HepG2 (cell line): ENCODE measurements at regions not wholly inside any gene's neighbourhood (a gene's known extent, or its start where the extent isn't known, plus 50 kb on each side); places are given as distances from the start of the nearest gene placed in this dataset.

ENCODE experiments used
- AKAP8 ChIP-seq: sonication (generic); formaldehyde crosslinking; IDR thresholded peaks from 2 replicates; pipeline ENCODE4 v1.5.1; 2020; ENCODE audit warnings: mild to moderate bottlenecking, missing genetic modification reagents
- ATF7 ChIP-seq, 2 experiments: fragments of 450-650 bp in 1 of 2; sonication (generic) in 1 of 2; formaldehyde crosslinking in 1 of 2; IDR thresholded peaks; 2 replicates each; pipeline versions ENCODE4 v1.4.0 to v1.6.1; 2016 to 2020; ENCODE audit warnings: antibody characterized with exemption in 1 of 2, mild to moderate bottlenecking in 1 of 2, missing genetic modification reagents in 1 of 2
- CBX2 ChIP-seq, 2 experiments: fragments of 200-600 bp in 1 of 2; sonication (generic); formaldehyde crosslinking in 1 of 2; IDR thresholded peaks; 2 replicates each; pipeline versions ENCODE4 v1.7.0 to v1.8.1; 2018 to 2022; ENCODE audit warnings: low read depth in 2 of 2, low read length in 1 of 2, mild to moderate bottlenecking in 1 of 2, missing genetic modification reagents in 1 of 2
- FOSL1 ChIP-seq: sonication (generic); formaldehyde crosslinking; IDR thresholded peaks from 2 replicates; pipeline ENCODE4 v1.9.0; 2021; ENCODE audit warnings: missing genetic modification reagents, borderline replicate concordance
- IKZF4 ChIP-seq: sonication (generic); formaldehyde crosslinking; IDR thresholded peaks from 2 replicates; pipeline ENCODE4 v1.5.1; 2020; ENCODE audit warnings: borderline replicate concordance, mild to moderate bottlenecking, low read depth, missing genetic modification reagents; ENCODE audit errors: not compliant biosample characterization
- MED1 ChIP-seq: sonication (generic); formaldehyde crosslinking; IDR thresholded peaks from 2 replicates; pipeline ENCODE4 v1.4.0; 2020; ENCODE audit warnings: missing genetic modification reagents
- PCBP2 ChIP-seq: fragments of 200-400 bp; formaldehyde crosslinking; optimal IDR thresholded peaks from 2 replicates; pipeline ENCODE3; 2018; ENCODE audit warnings: low read length, low read depth; ENCODE audit not compliant: poor library complexity, severe bottlenecking
- PHF21A ChIP-seq: sonication (generic); formaldehyde crosslinking; IDR thresholded peaks from 2 replicates; pipeline ENCODE4 v1.5.0; 2020; ENCODE audit warnings: mild to moderate bottlenecking, missing genetic modification reagents
- SALL2 ChIP-seq: sonication (generic); formaldehyde crosslinking; IDR thresholded peaks from 2 replicates; pipeline ENCODE4 v1.8.1; 2023; ENCODE audit warnings: mild to moderate bottlenecking, missing genetic modification reagents, inconsistent platforms
- TOPORS ChIP-seq: sonication (generic); formaldehyde crosslinking; IDR thresholded peaks from 2 replicates; pipeline ENCODE4 v1.8.0; 2023; ENCODE audit warnings: mild to moderate bottlenecking, missing genetic modification reagents
- ZNF570 ChIP-seq: sonication (generic); formaldehyde crosslinking; IDR thresholded peaks from 2 replicates; pipeline ENCODE4 v1.4.0; 2020; ENCODE audit warnings: mild to moderate bottlenecking, missing genetic modification reagents, borderline replicate concordance
- ZNF572 ChIP-seq: sonication (generic); formaldehyde crosslinking; IDR thresholded peaks from 2 replicates; pipeline ENCODE4 v1.5.1; 2020; ENCODE audit warnings: mild to moderate bottlenecking, missing genetic modification reagents
- ZNF605 ChIP-seq: sonication (generic); formaldehyde crosslinking; IDR thresholded peaks from 2 replicates; pipeline ENCODE4 v1.8.0; 2022; ENCODE audit warnings: mild to moderate bottlenecking, missing genetic modification reagents
- TF ChIP-seq, protein P1 (sequence below): sonication (generic); formaldehyde crosslinking; IDR thresholded peaks from 2 replicates; pipeline ENCODE4 v1.9.0; 2021; ENCODE audit warnings: missing genetic modification reagents, borderline replicate concordance
- TF ChIP-seq, protein P2 (sequence below), 2 experiments: IDR thresholded peaks; 2 replicates each; pipeline ENCODE4 v1.6.1; 2011 to 2012; ENCODE audit warnings: low read length in 2 of 2, borderline replicate concordance in 1 of 2, low read depth in 1 of 2, mild to moderate bottlenecking in 1 of 2, moderate library complexity in 1 of 2
- TF ChIP-seq, protein P3 (sequence below): sonication (generic); formaldehyde crosslinking; IDR thresholded peaks from 2 replicates; pipeline ENCODE4 v1.4.0; 2020; ENCODE audit warnings: missing genetic modification reagents
- TF ChIP-seq, protein P4 (sequence below): sonication (generic); formaldehyde crosslinking; IDR thresholded peaks from 2 replicates; pipeline ENCODE4 v1.4.0; 2020; ENCODE audit warnings: mild to moderate bottlenecking, low read depth, missing genetic modification reagents

DNA sequence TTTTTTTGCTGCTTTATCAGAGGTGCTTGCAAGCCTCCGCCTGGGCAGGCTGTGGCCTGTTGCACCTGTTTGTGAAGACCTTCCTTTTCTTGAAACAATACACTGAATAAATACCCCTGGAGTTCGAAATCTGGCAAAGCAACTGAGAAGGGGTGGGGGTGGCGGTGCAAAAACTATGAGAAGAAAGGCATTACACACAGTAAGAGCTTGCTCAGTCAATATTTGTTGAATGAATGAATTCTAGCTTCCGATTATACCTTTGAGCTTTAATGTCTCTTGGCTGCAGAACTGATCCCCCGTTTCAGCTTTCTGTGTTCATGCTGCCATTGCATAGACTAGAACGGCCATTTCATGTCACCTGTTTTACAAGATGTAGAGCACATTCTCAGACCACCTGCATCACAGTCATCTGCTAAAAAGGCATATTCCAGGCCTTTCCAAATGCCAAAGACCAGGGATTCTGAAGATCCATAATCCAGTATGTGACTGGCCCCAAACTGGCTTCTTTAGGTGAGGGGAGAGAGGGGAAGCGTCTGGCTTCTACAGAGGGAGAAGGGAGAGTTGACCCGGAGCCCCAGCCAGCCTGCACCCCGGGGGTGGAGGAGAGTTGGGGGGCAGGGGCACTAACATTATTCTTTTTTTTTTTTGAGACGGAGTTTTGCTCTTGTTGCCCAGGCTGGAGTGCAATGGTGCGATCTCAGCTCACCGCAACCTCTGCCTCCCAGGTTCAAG lies 111.5 kb downstream of the ETS2 start (continued):
- TF ChIP-seq, protein P1, sequence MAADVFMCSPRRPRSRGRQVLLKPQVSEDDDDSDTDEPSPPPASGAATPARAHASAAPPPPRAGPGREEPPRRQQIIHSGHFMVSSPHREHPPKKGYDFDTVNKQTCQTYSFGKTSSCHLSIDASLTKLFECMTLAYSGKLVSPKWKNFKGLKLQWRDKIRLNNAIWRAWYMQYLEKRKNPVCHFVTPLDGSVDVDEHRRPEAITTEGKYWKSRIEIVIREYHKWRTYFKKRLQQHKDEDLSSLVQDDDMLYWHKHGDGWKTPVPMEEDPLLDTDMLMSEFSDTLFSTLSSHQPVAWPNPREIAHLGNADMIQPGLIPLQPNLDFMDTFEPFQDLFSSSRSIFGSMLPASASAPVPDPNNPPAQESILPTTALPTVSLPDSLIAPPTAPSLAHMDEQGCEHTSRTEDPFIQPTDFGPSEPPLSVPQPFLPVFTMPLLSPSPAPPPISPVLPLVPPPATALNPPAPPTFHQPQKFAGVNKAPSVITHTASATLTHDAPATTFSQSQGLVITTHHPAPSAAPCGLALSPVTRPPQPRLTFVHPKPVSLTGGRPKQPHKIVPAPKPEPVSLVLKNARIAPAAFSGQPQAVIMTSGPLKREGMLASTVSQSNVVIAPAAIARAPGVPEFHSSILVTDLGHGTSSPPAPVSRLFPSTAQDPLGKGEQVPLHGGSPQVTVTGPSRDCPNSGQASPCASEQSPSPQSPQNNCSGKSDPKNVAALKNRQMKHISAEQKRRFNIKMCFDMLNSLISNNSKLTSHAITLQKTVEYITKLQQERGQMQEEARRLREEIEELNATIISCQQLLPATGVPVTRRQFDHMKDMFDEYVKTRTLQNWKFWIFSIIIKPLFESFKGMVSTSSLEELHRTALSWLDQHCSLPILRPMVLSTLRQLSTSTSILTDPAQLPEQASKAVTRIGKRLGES (CRISPR knock-in tag), result no peak
- TF ChIP-seq ZNF605 (no peak), AKAP8 (CRISPR knock-in tag) (no peak), TOPORS (CRISPR knock-in tag) (no peak), FOSL1 (no peak), CBX2 (IDR thresholded peaks at IDR 0.05; ENCODE audit: low read depth, low read length) (no peak), CBX2 (CRISPR knock-in tag; IDR thresholded peaks at IDR 0.05; ENCODE audit: low read depth) (no peak), ATF7 (IDR thresholded peaks at IDR 0.05) (no peak), ATF7 (CRISPR knock-in tag; IDR thresholded peaks at IDR 0.05) (no peak), SALL2 (CRISPR knock-in tag) (no peak), PCBP2 (no peak), MED1 (CRISPR knock-in tag) (peak; percentile 98), ZNF570 (CRISPR knock-in tag) (no peak), PHF21A (CRISPR knock-in tag) (peak; percentile 71; the same call in 1 of the 2 replicates), ZNF572 (CRISPR knock-in tag) (no peak), IKZF4 (CRISPR knock-in tag) (no peak)
- TF ChIP-seq, protein P2, sequence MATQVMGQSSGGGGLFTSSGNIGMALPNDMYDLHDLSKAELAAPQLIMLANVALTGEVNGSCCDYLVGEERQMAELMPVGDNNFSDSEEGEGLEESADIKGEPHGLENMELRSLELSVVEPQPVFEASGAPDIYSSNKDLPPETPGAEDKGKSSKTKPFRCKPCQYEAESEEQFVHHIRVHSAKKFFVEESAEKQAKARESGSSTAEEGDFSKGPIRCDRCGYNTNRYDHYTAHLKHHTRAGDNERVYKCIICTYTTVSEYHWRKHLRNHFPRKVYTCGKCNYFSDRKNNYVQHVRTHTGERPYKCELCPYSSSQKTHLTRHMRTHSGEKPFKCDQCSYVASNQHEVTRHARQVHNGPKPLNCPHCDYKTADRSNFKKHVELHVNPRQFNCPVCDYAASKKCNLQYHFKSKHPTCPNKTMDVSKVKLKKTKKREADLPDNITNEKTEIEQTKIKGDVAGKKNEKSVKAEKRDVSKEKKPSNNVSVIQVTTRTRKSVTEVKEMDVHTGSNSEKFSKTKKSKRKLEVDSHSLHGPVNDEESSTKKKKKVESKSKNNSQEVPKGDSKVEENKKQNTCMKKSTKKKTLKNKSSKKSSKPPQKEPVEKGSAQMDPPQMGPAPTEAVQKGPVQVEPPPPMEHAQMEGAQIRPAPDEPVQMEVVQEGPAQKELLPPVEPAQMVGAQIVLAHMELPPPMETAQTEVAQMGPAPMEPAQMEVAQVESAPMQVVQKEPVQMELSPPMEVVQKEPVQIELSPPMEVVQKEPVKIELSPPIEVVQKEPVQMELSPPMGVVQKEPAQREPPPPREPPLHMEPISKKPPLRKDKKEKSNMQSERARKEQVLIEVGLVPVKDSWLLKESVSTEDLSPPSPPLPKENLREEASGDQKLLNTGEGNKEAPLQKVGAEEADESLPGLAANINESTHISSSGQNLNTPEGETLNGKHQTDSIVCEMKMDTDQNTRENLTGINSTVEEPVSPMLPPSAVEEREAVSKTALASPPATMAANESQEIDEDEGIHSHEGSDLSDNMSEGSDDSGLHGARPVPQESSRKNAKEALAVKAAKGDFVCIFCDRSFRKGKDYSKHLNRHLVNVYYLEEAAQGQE (IDR thresholded peaks at IDR 0.05; ENCODE audit: borderline replicate concordance in 1 of 2, low read depth in 1 of 2, low read length in 2 of 2), result peak in 1 of 2 experiments; percentile 51; a peak in 1 of 4 replicates
- TF ChIP-seq, protein P3, sequence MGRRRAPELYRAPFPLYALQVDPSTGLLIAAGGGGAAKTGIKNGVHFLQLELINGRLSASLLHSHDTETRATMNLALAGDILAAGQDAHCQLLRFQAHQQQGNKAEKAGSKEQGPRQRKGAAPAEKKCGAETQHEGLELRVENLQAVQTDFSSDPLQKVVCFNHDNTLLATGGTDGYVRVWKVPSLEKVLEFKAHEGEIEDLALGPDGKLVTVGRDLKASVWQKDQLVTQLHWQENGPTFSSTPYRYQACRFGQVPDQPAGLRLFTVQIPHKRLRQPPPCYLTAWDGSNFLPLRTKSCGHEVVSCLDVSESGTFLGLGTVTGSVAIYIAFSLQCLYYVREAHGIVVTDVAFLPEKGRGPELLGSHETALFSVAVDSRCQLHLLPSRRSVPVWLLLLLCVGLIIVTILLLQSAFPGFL, result no peak
- TF ChIP-seq, protein P4, sequence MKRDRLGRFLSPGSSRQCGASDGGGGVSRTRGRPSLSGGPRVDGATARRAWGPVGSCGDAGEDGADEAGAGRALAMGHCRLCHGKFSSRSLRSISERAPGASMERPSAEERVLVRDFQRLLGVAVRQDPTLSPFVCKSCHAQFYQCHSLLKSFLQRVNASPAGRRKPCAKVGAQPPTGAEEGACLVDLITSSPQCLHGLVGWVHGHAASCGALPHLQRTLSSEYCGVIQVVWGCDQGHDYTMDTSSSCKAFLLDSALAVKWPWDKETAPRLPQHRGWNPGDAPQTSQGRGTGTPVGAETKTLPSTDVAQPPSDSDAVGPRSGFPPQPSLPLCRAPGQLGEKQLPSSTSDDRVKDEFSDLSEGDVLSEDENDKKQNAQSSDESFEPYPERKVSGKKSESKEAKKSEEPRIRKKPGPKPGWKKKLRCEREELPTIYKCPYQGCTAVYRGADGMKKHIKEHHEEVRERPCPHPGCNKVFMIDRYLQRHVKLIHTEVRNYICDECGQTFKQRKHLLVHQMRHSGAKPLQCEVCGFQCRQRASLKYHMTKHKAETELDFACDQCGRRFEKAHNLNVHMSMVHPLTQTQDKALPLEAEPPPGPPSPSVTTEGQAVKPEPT (CRISPR knock-in tag), result no peak
